Posterior cingulate gyrus (tissue), 11 donors: ENCODE measurements at regions not wholly inside any gene's neighbourhood (a gene's known extent, or its start where the extent isn't known, plus 50 kb on each side); places are given as distances from the start of the nearest gene placed in this dataset.
"Not testable (repeated sequence)": the region's sequence is repeated elsewhere in the genome, so short reads cannot be mapped to it uniquely, and the experiment has no call there.

Experiments
- DNase-seq, 10 donors: peaks; one replicate each; pipeline versions ENCODE4 v3.0.0 to v3.0.0-alpha.2; 2020 to 2021; ENCODE audit warnings: mixed read lengths in 3 of 10
- intact Hi-C: fragments of 100-400 bp; cut with DNase I; formaldehyde crosslinking; loops from one replicate; pipeline ENCODE4 v1.15.1; 2023

DNA sequence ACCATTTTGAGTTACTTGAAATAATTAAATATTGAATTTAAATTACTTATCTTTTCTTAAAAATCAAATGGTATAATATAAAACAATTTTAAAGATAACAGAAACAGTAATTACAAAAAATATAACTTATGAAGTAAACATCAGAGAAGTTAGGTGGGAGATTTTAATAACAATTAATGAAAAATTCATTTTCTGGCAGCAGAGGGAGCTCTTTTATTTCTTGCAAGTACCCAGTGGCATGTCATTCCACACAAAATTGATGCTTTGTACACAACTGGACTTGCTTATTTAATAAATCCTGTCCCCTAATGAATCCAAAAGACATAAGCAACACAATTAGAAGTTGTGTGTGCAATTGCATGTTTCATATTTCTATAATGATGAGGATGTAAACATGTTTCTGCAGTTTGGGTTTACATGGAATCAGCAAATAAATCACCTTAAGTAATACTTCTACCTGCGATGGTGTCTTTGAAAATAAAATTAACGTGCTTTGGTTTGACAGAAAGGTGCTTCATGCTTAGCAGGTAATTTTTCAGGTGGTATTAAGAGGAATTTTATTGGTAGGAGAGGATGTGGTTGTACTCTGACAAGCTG lies 861.3 kb downstream of the ZPLD1 start:
- intact Hi-C loops: no loop called here
- no peak for DNase-seq

- intact Hi-C loops: not testable (repeated sequence)
Measured at GRCh38 chr3:103297502-103297901, 862.7 kb downstream of the ZPLD1 start.

DNA sequence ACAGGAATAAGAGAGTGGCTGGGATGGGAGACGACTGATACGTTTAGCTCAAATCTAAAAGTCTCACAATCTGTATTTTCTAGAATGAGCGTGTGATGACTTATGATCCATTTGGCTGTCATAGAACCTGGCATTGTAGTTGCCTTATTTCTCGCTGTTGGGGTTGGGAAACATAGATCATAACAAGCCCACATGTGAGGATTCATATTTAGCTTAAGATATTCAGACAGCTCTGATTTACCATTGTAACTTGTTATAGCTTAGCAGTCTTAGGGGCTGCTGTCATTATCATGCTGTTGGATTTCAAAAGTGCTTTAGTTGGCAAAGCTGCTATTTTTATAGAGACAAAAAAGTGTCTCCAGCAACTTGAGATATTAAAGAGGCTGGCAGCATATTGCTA lies 871.3 kb downstream of the ZPLD1 start:
- DNase-seq: no peak
- intact Hi-C loops: no loop called here

More at GRCh38 chr3:103297502-103297901, 862.7 kb downstream of the ZPLD1 start:
- not testable (repeated sequence) for DNase-seq

DNA sequence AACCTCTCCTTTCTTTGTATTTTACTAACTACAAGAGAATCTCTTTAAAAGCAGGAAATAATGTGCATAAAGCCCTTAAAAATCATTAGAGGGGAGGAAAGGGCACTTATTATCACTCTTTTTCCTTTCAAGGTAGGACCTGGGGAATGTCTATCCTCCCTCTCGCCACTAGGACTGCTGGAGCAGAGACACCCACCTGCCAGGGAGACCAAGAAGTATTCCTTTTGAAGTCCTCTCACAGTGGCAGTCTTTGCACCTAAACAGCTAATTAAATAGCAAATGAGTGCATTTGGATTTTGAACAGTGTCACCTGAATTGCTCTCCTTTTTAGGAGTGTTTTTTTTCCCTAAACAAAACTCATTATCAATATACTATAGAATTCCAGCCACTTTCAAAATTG lies 874.1 kb downstream of the ZPLD1 start:
- intact Hi-C loops: no loop called here
- no peak for DNase-seq

DNA sequence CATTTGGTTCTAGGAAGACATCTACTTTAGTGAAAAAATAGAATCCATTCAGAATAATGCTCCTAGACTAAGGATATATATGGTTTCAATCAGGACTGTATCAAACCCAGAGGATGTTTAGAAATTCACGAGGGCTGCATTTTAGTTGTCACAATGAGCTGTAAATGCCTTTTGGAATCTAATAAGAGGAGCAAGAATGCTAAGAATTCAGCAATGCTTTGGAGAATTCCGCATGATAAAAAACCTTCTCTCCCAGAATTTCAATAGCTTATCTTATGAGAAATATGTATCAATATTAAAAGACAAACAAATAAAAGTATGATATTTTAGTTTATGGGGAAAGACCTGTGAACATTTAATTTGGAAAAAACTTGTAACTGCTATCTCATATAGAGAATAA lies 885.1 kb downstream of the ZPLD1 start:
- intact Hi-C loops: no loop called here

DNA sequence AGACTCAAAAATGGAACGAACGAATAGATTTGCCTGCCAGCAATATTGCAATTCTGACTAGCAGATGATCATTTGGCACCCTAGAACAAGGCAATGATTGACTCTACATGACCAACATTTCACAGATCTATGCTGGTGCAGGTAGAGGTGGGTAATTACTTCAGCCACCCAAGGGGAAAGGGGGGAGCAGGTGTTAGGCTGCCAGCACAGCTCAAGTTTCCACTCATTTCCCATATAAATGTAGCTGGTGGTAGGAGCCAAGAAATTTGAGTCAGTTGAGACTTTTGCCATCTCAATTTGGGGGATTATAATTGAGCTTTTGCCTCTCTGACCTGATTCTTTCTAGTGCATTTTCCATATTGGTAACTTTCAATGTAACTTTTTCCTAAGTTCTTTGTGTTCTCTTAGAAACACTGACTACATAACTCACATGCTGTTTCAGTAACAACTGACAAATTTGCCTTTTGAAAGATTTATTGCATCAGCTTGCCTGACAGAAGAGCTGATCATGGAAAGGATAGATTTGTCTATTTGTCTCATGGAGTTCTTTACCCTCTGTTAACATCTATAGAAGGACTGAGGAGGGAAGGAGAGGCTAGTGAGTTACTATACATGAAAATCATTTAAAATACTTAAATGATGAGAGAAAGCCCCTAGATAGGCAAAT lies 902.5 kb downstream of the ZPLD1 start:
- intact Hi-C loops: no loop called here
- DNase-seq: no peak

More for the DNA sequence above, 885.1 kb downstream of the ZPLD1 start:
- DNase-seq: no peak

- intact Hi-C loops: no loop called here
- DNase-seq: no peak
Measured at GRCh38 chr3:103341078-103341606, 906.3 kb downstream of the ZPLD1 start.

DNA sequence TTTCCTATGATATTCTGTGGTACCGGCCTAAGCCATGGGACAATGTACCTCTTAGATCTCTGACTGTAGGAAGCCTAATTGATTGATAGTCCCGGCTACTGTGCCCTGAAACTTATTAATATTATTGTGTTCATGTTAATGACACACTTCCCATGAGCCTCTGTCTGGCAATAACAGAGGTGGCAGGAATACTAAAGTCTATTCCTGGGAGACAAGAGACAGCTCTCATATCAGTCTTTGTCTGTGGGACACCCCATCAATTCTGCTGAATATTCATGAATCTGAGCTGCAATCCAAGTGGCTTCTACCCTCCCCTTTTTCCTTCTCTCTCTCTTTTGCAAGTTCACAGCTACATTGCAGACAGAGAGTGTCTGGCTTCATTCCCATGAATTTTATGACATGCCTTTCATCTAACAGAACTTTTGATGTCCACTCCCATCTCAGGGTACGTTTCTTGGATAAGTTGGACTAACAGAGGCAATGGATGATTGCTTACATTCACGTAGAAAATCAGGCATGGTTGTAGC lies 907.5 kb downstream of the ZPLD1 start:
- intact Hi-C loops: no loop called here
- DNase-seq: no peak

DNA sequence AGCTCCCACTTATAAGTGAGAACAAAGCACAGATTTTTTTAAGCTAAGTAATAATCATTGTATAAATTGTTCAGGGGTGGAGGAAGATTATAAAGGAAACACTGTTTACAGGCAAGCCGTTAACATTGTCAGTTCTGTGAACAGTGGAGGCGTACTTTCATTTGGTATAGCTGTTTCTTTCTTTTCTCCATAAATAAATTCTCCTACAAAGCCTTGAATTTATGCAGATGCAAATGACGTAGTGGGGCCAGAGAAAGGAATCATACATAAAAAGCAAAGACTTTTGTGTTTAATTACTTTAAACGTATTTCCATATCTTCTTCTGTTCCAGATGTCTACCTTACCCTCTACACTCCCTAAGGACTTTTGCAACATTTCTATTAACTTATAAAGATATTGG lies 914.9 kb downstream of the ZPLD1 start:
- intact Hi-C loops: no loop called here
- DNase-seq: no peak

DNA sequence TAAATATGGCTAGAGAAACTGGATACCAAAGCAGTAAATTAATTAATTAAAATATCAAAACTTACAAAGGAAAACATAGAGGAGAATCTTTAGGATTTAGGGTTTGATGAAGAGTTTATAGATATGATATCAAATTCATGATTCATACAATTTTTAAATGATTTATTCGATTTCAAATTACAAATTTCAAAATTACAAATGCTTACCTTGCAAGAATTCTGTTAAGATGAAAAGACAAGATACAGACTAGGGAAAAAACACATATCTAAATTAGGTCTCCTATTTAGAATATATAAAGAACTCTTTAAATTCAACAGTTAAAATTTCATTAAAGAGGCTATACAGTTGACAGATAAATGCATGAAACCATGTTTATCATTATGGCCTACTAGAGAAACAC lies 930.7 kb downstream of the ZPLD1 start:
- DNase-seq: no peak
- intact Hi-C loops: no loop called here

DNA sequence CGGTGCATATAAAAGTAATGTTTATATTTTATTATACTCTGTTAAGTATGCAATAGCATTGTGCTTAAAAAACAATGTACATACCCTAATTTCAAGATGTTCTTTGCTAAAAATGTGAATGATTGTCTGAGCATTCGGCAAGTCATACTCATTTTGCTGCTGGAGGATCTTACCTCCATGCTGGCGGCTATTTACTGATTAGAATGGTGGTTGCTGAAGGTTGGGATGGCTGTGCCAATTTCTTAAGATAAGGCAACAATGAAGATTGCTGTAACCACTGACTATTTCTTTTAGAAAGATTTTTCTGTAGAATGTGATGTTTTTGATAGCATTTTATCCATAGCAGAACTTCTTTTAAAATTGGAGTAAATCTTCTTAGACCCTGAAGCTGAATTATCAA lies 932.7 kb downstream of the ZPLD1 start:
- intact Hi-C loops: no loop called here
- no peak for DNase-seq

GRCh38 chr3:103371411-103371810 lies 936.6 kb downstream of the ZPLD1 start:
- intact Hi-C loops: no loop called here
- DNase-seq: no peak

DNA sequence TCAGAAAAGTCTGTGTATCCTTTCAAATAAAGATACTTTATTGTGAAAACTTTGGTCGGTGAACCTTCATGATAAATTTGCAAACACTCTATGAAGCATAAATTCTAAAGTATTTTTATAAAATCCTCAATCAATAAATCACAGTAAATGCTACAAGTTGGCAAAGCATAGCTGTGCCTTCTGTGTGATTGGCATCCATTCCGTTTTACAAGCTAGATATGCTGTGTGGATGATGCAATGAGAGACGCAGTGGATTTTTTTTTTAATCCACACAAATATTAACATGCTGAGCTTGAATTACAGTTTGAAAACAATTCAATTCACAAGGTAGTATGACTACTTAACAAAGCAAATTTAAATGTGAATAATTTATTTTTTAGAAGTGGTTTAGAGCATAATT lies 937.2 kb downstream of the ZPLD1 start:
- no peak for DNase-seq
- intact Hi-C loops: no loop called here

GRCh38 chr3:103380391-103380790 lies 945.6 kb downstream of the ZPLD1 start:
- intact Hi-C loops: no loop called here
- no peak for DNase-seq

GRCh38 chr3:103381296-103382079 lies 946.7 kb downstream of the ZPLD1 start:
- intact Hi-C loops: no loop called here
- no peak for DNase-seq

DNA sequence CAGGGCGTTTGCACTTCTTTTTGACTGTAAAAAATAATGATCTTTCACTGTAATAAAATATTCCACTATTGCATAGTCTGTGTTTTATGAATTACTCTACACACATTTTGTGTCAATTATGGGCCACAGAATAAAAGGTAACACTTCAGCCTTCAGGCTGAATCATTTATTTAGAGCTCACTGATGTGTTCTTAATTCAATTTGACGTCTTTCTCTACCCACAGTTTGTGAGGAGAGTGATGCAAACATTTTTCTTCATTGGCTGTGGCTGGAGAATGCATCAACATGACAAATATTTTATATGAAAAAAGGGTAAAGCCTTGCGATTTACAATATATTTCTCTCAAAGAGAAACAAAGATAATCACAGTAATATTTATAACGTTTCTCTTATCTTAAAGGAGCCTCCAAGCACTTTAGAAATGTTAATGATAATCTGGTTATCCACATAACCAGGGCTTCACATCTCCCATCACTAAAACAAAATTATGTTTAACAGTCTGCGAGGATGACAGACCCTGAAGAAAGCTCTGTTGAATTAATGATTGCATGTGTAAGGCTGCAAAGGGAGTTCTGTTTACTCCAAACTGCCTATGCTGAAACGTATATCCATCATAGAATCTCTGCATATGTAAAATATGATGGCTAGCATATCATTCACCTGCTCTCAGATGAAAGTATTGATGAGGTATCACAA lies 951.3 kb downstream of the ZPLD1 start:
- intact Hi-C loops: no loop called here
- no peak for DNase-seq

GRCh38 chr3:103388214-103388613 lies 953.4 kb downstream of the ZPLD1 start:
- intact Hi-C loops: no loop called here
- DNase-seq: no peak

GRCh38 chr3:103389356-103389755 lies 954.5 kb downstream of the ZPLD1 start:
- no peak for DNase-seq
- intact Hi-C loops: no loop called here

DNA sequence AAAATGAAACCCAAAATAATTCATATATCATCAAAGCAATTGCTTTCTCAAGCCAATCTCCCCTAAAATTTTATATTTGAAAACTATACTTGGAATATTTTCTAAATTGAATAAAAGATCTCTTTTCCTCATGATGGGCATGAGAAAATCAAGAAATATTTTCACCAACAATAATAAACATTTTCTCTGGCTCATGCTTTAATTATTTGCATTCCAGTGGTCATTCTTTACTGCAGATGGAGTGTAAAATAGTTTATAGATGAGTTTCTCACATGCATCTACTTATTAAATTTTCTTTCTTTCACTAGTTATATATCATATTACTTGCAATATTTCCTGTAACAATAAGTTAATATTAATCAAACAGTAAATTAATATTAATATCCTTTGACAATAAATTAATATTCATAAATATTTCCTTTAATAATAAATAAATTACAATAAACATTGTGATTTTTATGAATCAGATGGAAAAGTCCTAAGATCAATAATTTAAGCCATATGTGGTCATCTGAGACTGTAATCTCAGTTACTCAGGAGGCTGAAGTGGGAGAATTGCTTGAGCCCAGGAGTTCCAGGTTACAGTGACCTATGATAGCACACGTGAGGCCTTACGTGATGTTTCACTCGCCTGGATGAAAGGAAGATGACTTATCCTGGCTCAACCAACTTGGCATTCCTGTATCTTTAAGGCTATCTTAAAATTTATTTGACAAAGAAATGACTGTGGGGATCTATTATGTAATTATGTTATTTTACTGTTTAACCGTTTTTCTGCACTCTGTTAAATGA lies 958.8 kb downstream of the ZPLD1 start:
- intact Hi-C loops: no loop called here
- DNase-seq: no peak

- DNase-seq: no peak
- intact Hi-C loops: no loop called here
Measured at GRCh38 chr3:103403191-103403590, 968.4 kb downstream of the ZPLD1 start.
